ENCODE measurements at regions not wholly inside any gene's neighbourhood (a gene's known extent, or its start where the extent isn't known, plus 50 kb on each side); places are given as distances from the start of the nearest gene placed in this dataset.

DNA sequence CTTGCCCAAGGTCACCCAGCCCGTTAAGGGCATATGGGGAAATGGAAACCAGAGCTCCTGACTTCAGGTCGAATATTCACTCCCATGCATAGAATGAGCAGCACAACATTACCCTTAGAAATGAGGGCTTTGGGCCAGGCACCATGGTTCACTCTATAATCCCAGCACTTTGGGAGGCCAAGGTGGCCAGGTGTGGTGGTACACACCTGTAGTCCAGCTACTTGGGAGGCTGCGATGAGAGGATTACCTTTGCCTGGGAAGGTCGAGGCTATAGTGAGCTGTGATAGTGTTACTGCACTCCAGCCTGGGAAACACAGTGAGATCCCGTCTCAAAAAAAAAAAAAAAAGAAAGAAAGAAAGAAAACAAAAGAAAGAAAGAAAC, 341.0 kb upstream of the TMPO start:
- TF ChIP-seq, protein P1, sequence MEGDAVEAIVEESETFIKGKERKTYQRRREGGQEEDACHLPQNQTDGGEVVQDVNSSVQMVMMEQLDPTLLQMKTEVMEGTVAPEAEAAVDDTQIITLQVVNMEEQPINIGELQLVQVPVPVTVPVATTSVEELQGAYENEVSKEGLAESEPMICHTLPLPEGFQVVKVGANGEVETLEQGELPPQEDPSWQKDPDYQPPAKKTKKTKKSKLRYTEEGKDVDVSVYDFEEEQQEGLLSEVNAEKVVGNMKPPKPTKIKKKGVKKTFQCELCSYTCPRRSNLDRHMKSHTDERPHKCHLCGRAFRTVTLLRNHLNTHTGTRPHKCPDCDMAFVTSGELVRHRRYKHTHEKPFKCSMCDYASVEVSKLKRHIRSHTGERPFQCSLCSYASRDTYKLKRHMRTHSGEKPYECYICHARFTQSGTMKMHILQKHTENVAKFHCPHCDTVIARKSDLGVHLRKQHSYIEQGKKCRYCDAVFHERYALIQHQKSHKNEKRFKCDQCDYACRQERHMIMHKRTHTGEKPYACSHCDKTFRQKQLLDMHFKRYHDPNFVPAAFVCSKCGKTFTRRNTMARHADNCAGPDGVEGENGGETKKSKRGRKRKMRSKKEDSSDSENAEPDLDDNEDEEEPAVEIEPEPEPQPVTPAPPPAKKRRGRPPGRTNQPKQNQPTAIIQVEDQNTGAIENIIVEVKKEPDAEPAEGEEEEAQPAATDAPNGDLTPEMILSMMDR (IDR thresholded peaks at IDR 0.05; ENCODE audit: partially characterized antibody, unreplicated experiment) = no peak
- DNase-seq = no peak
- H3K4me3 Mint-ChIP-seq (ENCODE audit: unreplicated experiment) = no peak overlapping the region
- H3K9me3 Mint-ChIP-seq (ENCODE audit: unreplicated experiment) = no peaks in the 10 kb centered on the region
- H3K36me3 Mint-ChIP-seq (ENCODE audit: unreplicated experiment) = no peaks in the 10 kb centered on the region
- no peaks in the 10 kb centered on the region for H3K27me3 Mint-ChIP-seq (ENCODE audit: unreplicated experiment)
- H3K4me1 Mint-ChIP-seq (ENCODE audit: low read depth, unreplicated experiment) = no peaks in the 10 kb centered on the region
- H3K27ac Mint-ChIP-seq (ENCODE audit: unreplicated experiment) = no peak overlapping the region

DNA sequence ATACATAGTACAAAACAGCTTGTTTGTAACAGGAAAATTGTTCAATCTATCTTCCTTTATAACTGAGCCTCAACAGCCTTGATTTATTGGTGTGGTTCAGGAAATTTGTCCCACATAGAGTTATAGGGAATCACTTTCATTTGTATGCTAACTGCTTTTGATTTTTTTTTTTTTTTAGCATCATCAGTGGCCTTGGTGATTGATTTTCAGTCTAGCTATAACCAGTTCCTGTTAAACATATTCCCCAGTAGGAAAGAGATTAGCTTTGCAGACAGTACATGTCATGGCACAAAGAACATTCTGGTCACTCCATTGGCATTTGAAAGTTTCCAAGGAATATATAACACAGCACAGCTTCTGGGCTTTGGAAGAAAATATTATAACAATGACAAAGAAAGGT, 337.3 kb upstream of the TMPO start:
- TF ChIP-seq, protein P1 (IDR thresholded peaks at IDR 0.05; ENCODE audit: partially characterized antibody, unreplicated experiment) = no peak
- Mint-ChIP-seq H3K27me3 (ENCODE audit: unreplicated experiment) (no peaks in the 10 kb centered on the region), H3K27ac (ENCODE audit: unreplicated experiment) (no peak overlapping the region), H3K4me1 (ENCODE audit: low read depth, unreplicated experiment) (no peaks in the 10 kb centered on the region), H3K4me3 (ENCODE audit: unreplicated experiment) (no peak overlapping the region), H3K9me3 (ENCODE audit: unreplicated experiment) (no peaks in the 10 kb centered on the region), H3K36me3 (ENCODE audit: unreplicated experiment) (no peaks in the 10 kb centered on the region)
- DNase-seq = no peak

DNA sequence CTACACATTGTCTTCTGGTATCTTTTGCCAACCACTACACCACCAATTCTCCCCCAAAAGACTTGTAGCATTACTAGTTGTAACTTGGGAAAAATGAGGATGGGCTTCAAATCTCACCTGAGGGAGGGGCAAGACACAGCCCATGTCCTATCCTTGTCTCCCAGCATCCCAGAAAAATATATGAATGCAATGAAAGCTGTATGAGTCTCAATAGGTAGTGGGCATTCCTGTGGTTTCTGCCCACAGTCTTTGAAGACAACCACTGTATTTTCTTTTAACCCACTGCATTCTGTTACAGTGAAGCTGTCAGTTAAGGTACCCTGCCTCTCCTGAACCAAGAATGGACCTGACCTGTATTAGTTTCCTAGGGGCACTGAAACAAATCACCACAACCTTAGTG, 336.2 kb upstream of the TMPO start:
- no peaks in the 10 kb centered on the region for H3K9me3 Mint-ChIP-seq (ENCODE audit: unreplicated experiment)
- TF ChIP-seq, protein P1 (IDR thresholded peaks at IDR 0.05; ENCODE audit: partially characterized antibody, unreplicated experiment) = no peak
- no peak for DNase-seq
- no peak overlapping the region for H3K4me3 Mint-ChIP-seq (ENCODE audit: unreplicated experiment)
- H3K27me3 Mint-ChIP-seq (ENCODE audit: unreplicated experiment) = no peaks in the 10 kb centered on the region
- H3K36me3 Mint-ChIP-seq (ENCODE audit: unreplicated experiment) = no peaks in the 10 kb centered on the region
- H3K27ac Mint-ChIP-seq (ENCODE audit: unreplicated experiment) = no peak overlapping the region
- no peaks in the 10 kb centered on the region for H3K4me1 Mint-ChIP-seq (ENCODE audit: low read depth, unreplicated experiment)

DNA sequence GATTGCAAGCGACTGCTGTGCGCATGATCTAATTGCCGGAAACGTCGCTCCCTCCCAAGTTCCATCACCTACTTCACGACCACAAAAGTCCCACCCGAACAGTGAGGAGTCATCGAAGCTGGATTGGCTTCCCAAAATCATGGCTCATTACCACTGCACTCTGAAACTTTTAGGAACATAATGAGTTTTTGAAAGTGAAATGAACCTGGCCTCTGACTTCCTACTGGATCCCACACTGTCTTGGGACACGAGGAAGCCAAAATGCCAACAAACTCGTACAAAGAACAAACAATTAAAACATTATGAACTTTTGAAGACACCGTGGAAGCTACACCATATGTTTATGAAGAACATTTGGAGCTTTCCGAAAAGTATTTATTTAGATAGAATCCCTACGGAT, 334.8 kb upstream of the TMPO start:
- Mint-ChIP-seq H3K4me3 (ENCODE audit: unreplicated experiment) (no peak overlapping the region), H3K36me3 (ENCODE audit: unreplicated experiment) (no peaks in the 10 kb centered on the region), H3K4me1 (ENCODE audit: low read depth, unreplicated experiment) (no peaks in the 10 kb centered on the region), H3K9me3 (ENCODE audit: unreplicated experiment) (no peaks in the 10 kb centered on the region), H3K27me3 (ENCODE audit: unreplicated experiment) (peaks cover 3% of the 10 kb centered on the region), H3K27ac (ENCODE audit: unreplicated experiment) (no peak overlapping the region)
- DNase-seq = no peak
- TF ChIP-seq, protein P1 (IDR thresholded peaks at IDR 0.05; ENCODE audit: partially characterized antibody, unreplicated experiment) = no peak

DNA sequence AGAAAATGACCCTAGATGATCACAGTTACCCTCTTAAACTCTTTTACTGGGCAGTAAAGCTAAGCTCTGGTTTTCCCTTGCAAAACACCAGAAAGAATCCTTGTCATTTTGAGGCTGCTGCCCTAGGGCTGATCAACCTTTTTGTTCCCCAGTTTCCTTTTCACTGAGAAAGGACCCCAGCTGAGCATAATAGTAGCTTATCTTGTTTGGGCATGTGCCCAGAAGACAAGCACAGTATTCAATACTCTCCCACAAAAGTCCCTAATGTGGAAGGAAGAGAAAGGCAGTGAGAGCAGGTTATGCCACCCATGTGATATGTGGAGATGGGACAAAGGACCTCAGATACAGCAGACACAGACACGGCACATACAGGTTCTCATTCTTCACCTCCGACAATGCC, 332.6 kb upstream of the TMPO start:
- Mint-ChIP-seq H3K27me3 (ENCODE audit: unreplicated experiment) (peaks cover 3% of the 10 kb centered on the region), H3K4me3 (ENCODE audit: unreplicated experiment) (no peak overlapping the region), H3K9me3 (ENCODE audit: unreplicated experiment) (no peaks in the 10 kb centered on the region), H3K27ac (ENCODE audit: unreplicated experiment) (no peak overlapping the region), H3K36me3 (ENCODE audit: unreplicated experiment) (no peaks in the 10 kb centered on the region), H3K4me1 (ENCODE audit: low read depth, unreplicated experiment) (no peaks in the 10 kb centered on the region)
- DNase-seq = no peak
- TF ChIP-seq, protein P1 (IDR thresholded peaks at IDR 0.05; ENCODE audit: partially characterized antibody, unreplicated experiment) = no peak

Data from glutamatergic neuron (in vitro differentiated cells).